ENCODE measurements at regions not wholly inside any gene's neighbourhood (a gene's known extent, or its start where the extent isn't known, plus 50 kb on each side); places are given as distances from the start of the nearest gene placed in this dataset.

GRCh38 chr2:123086613-123087385, 938.3 kb upstream of the CNTNAP5 start:
- no peak for DNase-seq (ENCODE audit: low read depth in 2 of 2)

DNA sequence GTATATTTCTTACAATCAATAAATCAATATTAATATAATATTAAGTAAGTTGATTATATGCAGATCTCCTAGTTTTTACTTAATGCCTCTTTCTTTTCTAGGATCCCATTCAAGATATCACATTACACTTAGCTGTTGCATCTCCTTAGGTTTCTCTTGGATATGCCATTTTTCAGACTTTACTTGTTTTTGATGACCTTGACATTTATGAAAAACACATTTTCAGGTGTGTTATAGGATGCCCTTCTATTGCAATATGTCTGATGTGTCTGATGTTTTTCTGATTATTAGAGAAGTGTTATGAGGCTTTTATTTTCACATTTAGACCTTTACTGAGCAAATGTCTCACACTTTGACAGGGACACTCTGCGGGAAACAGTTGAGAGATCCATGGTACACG, 933.6 kb upstream of the CNTNAP5 start:
- no peak for DNase-seq (ENCODE audit: low read depth in 2 of 2)

- no peak for DNase-seq (ENCODE audit: low read depth in 2 of 2)
Measured at GRCh38 chr2:123093199-123093598, 931.9 kb upstream of the CNTNAP5 start.

DNA sequence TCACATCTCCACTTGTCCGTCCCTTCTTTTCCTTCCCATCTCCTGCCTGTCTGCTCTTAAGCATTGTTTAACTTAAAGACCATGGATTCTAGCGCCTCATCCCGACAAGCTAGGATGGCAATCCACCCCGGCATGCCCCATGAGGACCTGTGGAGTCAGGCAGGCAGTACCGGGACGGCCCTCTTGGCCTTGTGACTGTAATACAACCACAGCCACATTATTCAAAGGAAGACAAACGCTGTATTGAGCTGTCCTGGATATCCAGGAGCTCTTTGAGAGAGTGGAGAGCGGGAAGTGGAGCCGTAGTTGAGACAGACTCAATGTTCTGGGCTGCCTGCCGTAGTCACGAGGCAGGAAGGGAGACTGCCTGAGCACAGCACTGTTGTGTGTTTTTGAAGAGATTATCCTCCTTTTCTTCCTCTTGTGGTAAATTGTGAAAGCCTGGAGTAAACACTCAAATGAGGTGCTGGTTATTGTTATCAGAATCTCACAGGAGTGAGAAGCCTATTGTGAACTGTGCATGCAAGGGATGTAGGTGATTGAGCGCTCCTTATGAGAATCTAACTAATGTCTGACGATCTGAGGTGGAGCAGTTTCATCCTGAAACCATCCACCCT, 929.8 kb upstream of the CNTNAP5 start:
- no peak for DNase-seq (ENCODE audit: low read depth in 2 of 2)

GRCh38 chr2:123098619-123099018, 926.5 kb upstream of the CNTNAP5 start:
- no peak for DNase-seq (ENCODE audit: low read depth in 2 of 2)

- no peak for DNase-seq (ENCODE audit: low read depth in 2 of 2)
Measured at GRCh38 chr2:123101434-123101833, 923.7 kb upstream of the CNTNAP5 start.

DNA sequence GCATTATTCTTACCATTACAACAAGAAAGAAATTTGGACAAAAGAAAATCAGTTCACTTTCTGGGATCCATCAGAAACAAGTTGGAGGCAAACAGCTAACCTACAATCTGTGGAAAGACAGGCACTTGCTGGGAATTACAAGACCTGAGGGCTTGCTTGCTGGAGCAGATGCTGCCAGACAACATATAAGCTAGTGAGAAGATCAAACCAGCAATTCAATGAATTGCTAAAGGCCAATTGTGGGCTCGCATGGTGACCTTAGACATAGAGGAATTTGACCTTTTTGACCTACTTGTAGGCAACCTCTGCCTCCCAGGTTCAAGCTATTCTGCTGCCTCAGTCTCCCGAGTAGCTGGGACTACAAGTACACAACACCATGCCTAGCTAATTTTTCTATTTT, 921.2 kb upstream of the CNTNAP5 start:
- DNase-seq (ENCODE audit: low read depth in 2 of 2) = no peak

- DNase-seq (ENCODE audit: low read depth in 2 of 2) = no peak
Measured at GRCh38 chr2:123116595-123116994, 908.5 kb upstream of the CNTNAP5 start.

DNA sequence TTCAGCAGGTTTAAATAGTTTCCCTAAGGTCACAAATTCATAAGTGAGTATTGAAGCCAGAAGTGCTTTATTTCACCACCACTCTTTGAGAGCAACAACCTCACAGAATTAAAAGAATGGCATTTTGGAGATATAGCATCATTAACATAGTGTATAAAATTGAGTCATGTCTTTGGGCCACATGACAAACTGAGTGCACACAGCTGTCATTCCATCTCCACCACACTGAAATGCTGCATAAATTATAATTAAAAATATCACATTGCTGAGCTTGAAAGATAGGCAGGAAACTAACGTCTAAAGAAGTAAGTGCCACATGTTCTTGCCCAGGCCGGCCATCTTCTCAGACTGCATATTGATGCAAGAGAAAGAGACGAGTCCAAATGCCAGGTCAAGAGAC, 897.9 kb upstream of the CNTNAP5 start:
- no peak for DNase-seq (ENCODE audit: low read depth in 2 of 2)

DNA sequence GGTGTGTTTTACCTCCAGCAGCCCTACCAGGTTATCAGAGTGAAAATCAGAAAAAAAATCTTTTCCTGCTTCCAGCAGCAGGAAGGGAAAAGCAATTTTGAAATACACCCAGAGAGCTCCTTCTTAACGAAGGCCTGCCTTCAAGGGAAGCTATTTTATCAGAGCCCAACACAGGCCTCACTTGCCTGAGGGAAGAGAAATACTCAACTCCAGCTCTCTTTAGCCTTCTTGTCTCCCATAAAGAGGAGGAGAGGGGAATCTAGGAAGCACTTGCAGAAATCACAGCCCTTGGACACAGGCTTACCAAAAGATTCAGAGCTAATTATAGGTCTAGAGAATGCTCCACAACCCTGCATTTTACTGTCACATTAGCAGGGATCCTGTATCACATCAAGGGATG, 896.1 kb upstream of the CNTNAP5 start:
- DNase-seq (ENCODE audit: low read depth in 2 of 2) = no peak

- DNase-seq (ENCODE audit: low read depth in 2 of 2) = no peak
Measured at GRCh38 chr2:123136419-123136818, 888.7 kb upstream of the CNTNAP5 start.

DNA sequence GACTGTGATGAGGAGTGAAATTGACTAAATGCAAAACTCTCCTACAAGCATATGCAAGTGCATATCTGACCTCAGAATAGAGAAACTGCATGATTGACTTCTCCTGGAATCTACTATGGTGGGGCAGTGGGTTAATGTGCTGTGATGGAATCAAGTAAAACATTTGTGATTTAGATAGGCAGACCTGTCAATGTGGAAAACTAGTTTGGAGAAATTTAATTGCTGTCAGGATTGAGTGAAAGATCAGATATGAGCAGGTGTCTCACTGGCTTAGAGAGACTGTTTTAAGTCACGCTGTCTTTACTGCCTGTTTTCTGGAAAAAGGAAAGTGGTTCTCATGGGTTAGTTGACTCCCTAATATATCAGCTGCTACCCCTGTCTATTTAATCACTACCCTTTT, 881.0 kb upstream of the CNTNAP5 start:
- no peak for DNase-seq (ENCODE audit: low read depth in 2 of 2)

DNA sequence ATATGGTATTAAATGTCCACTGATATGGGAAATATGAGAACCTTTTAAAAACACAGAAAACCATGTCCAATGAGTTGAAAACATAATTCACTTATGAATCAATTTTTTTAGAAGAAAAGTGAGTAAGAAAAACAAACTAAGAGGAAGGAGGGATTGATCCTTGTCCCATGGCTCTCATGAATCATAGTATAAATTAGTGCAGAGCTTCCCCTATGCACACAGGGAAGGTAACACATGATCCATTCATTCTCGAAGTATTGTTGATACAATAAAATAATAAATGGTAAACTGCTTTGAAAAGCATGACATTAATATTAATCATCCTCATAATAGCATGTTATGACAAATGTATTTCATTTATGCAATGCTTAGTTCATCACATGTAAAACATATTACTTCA, 872.0 kb upstream of the CNTNAP5 start:
- DNase-seq (ENCODE audit: low read depth in 2 of 2) = no peak

DNA sequence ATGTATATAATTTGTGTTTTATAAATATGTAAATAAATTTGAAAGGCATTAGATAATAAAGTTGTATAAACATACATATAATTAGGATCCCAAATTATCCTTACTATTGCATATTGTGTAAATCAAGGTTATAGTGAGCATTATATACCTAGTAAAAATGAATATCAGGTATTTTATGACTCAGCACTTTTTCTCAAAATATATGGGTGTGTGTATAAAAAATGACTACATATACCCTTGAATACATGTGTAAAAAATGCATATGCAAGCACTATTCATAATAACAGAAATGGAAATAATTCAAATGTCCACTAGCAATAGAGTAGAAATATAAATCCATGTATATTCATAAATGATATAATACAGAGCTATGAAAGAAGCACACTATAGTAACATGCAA, 870.9 kb upstream of the CNTNAP5 start:
- DNase-seq (ENCODE audit: low read depth in 2 of 2) = no peak

- no peak for DNase-seq (ENCODE audit: low read depth in 2 of 2)
Measured at GRCh38 chr2:123157016-123157415, 868.1 kb upstream of the CNTNAP5 start.

- no peak for DNase-seq (ENCODE audit: low read depth in 2 of 2)
Measured at GRCh38 chr2:123162400-123163016, 862.6 kb upstream of the CNTNAP5 start.

GRCh38 chr2:123163398-123163797, 861.7 kb upstream of the CNTNAP5 start:
- DNase-seq (ENCODE audit: low read depth in 2 of 2) = no peak

- no peak for DNase-seq (ENCODE audit: low read depth in 2 of 2)
Measured at GRCh38 chr2:123164216-123164615, 860.9 kb upstream of the CNTNAP5 start.

DNA sequence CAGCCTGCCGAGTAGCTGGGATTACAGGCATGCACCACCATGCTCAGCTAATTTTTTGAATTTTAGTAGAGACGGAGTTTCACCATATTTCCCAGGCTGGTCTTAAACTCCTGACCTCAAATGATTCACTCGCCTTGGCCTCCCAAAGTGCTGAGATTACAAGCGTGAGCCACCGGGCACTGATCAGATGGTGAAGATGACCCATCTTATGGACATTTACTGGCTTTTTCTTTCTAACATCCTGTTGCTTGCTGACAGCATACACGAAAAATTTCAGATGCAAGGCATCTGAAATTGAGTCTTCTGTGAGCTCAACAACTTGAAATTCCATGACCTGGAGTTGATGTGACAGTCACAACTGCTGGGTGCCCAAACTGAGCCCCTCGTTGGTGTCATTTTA, 859.5 kb upstream of the CNTNAP5 start:
- DNase-seq (ENCODE audit: low read depth in 2 of 2) = no peak

- no peak for DNase-seq (ENCODE audit: low read depth in 2 of 2)
Measured at GRCh38 chr2:123179526-123179925, 845.6 kb upstream of the CNTNAP5 start.

- no peak for DNase-seq (ENCODE audit: low read depth in 2 of 2)
Measured at GRCh38 chr2:123195957-123196356, 829.1 kb upstream of the CNTNAP5 start.

GRCh38 chr2:123200035-123200434, 825.1 kb upstream of the CNTNAP5 start:
- no peak for DNase-seq (ENCODE audit: low read depth in 2 of 2)

DNA sequence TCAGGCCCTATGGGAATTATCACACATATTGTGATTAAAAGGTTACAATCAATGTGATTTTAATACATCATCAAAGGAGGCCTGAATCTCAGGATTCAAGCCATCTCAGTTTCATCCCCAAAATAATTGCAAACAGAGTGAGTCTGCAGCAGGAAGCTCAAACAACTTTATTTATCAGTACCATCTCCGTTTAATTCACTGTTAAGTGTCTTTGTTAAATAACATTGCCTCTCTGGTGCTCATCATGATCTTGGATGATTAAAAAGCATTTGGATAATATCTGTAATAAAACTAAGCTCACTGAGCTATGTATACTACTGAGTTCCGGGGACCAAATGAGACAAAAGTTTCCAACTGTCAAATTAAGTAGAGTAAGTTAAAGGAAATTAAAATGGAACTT, 817.8 kb upstream of the CNTNAP5 start:
- DNase-seq (ENCODE audit: low read depth in 2 of 2) = no peak
